CD4-positive, alpha-beta T cell treated with Interleukin-4 for 4 hours (primary cell): ENCODE measurements at regions not wholly inside any gene's neighbourhood (a gene's known extent, or its start where the extent isn't known, plus 50 kb on each side); places are given as distances from the start of the nearest gene placed in this dataset.
"Not testable (repeated sequence)": the region's sequence is repeated elsewhere in the genome, so short reads cannot be mapped to it uniquely, and the experiment has no call there.

Source experiments
- DNase-seq: peaks from one replicate; pipeline ENCODE4 v3.0.0-alpha.2; 2020

DNA sequence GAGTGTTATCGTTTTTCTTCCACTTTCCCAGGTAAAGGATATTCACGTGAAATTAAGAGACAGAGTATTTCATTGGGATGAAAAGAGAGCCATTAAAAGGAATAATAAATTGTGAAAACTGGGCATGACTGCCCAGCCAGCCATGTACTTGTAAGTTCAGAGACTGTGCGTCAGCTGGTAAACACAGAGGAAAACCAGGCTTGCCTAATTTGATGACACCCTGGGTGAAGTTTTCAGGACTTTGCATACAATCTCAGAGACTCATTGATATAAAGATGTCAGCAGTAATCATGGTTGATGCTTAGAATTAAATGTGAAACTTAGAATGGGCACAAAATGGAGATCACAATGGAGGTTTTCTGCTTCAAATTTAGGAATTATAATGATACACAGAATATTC is 153.5 kb upstream of the ZEB2 start:
- DNase-seq: no peak

DNA sequence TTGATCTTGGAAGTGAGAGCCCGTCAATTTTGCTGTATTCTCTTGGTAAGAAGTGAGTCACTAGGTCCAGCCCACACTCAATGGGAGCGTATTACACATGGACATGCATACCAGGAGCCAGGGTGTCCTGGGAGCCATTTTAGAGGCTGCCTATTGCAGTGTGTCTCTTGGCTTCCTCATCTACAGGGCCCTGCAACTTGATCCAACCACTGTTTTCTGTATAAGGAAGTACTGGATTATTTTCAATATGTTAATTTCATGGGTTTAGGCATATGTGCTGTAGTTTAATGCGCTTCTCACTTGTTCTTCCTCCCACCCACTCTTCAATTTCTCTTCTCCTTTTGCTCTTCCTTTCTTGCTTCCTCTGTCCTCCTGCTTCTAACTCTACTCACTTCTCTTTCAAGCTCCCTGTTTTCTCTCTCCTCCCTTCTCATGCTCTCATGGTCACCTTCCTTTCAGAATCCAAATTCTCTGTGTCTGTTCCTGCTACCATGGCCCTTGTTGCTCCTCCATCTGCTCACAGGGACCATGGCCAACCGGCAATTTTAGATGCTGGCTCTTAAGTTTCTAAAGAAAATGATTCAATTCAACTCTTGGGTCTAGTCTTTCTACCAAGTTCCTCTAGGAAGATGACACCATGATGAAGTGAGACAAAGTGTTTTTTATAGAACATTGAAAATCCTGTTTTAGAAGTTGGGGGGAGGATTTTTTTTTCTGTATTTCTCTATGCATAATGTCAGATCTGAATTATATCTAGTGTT is 152.0 kb upstream of the ZEB2 start:
- no peak for DNase-seq

DNA sequence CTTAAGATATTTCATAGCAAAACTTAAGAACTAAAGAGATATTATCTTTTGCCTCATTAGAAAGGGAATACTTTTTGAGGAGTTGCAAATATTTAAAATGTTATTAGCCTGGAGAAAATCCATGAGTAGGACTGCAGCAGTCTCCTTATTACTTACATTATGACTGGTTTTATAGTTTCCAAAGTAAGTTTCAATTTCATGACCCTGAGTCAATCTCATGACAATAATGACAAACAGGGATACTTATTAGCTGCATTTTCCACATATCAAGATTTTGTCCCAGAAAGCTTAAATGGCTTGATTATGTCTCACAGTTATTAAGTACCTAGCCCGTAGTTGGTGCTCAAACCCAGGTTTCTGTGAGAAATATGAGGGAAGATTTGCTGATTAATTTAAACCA is 150.8 kb upstream of the ZEB2 start:
- DNase-seq: no peak

DNA sequence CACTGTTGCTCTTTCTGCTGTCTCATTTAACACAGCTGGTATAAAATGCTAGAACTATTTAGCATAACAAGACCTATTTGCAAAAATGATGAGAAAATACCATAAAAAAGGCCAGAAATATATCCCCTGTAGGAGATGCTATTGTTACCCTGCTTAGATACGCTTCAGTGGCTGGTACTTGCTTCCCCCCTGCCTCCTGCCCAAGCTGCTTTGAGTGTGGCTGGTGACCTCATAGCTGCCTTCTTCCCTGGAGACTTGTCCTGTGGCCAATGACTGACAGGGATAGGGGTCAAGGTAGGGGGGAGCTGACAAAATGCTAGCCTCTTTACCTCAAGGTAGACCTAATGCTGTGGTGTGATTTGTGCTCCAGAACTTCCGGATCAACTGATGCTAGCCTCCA is 150.2 kb upstream of the ZEB2 start:
- DNase-seq: no peak

DNA sequence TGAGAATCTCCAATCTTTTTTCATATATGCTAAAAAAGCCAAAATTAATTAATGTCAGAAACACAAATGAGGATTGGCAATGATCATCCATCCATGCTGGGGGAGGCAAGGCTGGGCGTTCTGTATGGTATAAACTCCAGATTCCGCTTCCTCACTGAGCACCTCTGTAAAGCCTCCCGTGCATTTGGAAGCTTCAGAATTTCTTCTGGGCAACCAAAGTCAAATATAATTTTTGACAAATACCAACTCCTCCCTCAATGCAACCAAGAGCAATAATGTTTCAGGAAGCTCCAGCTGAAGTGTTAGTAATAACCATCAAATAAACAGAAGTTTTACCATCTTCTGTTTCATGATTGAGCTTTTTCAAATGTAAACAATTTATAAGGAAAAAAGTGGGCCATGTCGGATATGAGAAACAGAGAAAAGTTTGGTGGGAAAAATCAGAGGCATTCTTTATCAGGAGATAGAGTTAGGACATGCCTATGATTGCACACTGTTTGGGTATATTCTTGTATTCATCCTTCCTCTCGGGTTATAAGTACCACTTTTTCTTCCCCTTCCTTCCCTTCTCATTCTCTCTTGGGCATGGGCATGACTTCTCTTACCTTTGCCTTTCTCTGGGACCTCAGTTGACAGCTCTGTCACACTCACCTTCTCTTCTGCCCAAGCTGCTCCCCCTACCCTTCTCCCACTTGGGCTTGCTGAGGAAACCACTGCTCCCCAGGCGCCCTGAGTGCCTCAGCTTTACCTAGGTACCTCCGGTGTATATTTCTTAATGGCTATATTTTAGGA is 149.5 kb upstream of the ZEB2 start:
- no peak for DNase-seq

DNA sequence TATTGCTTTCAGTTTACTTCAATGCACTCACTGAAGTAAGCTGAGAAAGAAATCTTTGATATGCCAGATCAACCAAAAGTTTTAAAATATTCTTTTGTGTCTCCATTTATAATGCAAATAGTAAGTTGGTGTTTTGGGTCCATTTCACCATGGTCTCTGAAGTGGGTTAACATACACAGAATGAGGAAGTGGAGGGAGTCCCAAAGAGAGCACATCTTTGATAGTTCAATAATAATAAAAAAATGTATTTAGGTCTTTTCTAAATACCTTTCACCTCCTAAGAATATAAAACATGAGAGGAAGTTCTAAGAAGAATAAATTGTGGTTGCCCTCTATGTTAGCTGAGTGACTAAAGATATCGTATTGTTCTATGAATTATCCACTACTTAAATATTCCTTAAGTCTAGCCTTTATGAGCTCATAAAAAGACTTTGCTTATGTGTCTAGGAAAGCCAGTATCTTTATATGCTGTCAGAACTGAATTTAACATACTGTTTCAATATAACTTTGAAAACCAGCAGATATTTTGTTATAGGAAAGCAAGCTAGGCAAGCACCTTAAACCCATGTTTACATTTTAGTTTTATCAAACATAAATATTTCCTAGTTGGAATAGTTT is 148.7 kb upstream of the ZEB2 start:
- no peak for DNase-seq

DNA sequence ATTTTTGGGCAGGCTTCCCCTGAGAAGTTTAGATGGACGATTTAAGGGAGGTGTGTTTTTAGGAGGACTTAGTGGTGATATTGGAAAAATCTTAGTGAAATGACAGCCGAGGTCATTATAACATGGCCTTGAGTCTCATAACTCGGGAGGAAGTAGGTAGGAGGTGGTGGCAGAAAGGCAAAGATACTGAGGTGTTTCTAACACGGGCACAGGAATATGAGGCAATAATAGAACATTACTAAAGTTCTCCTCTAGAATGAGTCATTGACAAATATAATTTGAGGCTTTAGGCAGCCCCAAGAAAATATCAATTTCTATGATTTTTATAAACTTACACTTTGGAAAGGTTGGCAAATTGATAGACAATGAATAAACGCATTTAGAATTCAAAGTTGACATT is 146.1 kb upstream of the ZEB2 start:
- no peak for DNase-seq

DNA sequence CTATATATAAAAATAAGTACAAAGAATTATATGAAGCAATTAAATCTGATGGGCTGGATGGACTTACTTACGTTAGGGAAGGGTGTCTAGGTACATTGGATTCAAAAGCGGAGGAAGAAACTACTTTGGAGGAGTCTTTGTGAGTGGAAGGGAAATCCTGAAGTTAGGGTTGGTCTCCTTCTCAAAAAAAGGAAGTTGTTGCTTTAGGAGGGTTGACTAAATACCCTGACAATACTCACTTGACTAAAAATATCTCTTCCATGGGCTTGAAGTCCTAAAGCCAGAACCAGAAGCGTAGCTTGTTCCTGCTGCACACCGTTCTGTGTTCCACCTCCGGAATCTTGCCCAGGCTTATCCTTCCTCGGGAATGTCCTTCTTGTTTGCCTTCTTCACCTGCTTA is 143.3 kb upstream of the ZEB2 start:
- DNase-seq: no peak

DNA sequence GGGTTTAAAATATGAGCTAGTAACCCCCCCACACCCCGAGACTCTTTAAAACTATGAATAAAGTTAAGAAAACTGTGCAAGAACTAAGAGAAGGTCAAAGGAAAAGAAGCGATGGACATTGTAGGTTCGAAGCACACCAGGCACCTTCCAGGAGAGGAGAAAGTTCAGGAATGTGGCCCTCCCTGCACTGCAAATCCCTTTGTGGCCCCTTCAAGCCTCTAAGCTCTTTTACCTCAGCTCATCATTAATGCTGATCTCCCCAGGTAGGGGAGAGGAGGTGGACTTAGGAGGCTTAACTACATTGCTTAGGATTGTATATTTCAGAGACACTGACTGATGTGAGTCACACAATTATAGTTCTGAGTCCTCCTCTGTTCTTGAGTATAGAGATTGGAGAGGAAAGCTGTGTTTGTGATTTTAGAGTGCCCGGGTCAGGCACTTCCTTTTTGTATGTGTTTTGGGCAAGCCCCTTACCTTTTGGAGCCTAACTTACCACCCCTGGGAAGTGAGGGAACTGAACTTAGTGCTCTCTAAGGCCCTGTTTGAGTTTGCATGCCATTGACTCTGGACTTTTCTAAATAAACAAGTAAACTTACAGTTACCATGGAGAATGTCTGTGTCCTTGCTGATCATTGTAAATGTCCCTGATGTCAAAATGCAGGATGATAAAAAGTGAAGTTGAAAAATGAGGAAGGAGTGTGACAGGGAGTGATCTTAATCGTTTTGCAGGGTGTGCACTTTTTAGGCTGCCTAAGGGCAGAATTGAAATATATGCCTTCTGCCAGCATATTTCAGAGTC is 140.8 kb upstream of the ZEB2 start:
- DNase-seq: peak; percentile 22

DNA sequence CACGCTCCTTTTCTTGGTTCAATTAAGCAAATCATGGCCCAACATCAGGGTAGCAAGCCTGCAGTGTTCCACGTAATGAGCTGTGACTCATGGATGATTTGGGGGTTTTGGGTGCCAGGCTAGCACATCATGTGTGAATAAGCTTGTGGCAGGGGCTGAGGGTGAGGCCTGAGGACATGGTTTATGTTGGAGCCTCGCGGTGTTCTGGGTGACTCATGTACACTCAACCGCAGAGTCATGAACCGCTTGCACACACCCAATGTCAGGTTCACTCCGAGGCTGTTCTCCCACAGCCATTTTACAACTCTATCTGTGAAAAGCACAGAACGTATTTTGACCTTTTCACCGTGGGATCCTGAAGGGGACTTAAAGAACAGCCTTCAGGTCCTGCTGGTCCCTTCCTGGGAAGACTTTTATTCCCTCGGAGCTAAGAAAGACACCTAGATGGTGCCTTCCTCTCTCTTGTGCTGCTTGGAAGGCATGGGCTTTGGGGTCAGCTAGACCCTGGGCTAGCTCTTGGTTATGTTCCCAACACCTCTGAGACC is 139.9 kb upstream of the ZEB2 start:
- peak; percentile 74 for DNase-seq

DNA sequence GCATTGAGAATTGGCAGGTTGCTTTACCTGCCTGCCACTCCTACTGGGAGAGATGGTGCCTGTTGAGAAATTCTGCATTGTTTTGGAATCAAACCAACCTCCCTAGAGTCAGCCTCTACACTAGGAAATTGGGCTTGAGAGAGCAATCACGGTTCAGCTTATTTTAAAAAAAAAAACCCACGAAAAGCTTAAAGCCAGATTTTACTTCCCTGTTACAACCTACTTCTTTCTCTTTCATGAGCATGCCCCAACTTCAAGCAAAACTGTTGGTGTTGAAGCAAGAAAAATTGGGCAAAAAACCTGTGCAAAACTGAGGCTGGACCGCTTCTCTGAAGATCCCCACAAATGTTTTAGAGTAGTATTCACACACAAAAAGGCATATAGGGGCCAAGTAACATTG is 134.6 kb upstream of the ZEB2 start:
- DNase-seq: no peak

DNA sequence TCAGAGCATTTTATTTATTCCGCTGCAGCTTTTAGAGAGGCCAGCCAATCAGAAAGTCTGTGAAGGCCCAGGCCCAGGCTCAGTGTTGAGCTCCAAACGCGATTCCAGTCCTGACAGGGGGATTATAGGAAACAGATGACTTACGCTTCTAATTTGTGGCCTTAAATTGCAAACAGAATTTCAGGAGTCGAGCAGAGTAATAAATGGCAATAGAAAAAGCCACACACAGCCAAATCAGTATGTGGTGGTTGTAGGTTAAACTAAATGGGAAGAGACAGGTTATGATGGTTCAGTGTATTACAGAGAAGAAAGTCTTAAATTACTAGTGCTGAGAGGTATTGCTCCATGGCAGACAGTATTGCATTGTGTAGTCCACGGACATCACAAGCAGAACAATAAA is 131.0 kb upstream of the ZEB2 start:
- no peak for DNase-seq

DNA sequence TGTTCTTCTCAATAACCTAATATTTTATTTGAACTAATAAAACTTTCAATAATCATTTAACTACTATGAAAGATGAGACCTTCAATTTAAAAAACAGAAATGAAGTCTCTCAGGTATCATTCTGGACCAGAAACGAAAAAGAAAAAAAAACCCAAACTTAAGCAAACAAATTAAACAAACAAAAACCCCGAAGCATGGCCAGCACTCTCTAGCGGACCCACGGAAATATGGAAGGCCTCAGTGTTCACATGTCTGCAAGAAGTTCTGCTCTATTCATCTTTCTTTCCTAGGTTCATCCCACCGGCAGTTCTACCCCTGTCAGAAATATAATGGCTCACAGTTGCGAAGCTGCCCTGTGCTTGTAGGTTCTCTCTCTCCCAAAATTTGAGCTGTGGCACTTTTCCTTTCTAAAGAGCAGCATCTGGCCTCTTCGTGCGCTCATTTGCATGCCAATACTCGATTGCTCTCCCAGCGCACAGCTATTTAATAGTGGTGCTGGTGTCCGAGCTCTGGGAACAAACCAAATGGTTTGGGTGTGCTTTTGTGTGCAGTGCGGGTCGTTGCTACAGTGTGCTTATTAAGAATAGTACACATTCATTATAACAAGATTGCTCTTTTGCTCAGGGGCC is 129.0 kb upstream of the ZEB2 start:
- no peak for DNase-seq

DNA sequence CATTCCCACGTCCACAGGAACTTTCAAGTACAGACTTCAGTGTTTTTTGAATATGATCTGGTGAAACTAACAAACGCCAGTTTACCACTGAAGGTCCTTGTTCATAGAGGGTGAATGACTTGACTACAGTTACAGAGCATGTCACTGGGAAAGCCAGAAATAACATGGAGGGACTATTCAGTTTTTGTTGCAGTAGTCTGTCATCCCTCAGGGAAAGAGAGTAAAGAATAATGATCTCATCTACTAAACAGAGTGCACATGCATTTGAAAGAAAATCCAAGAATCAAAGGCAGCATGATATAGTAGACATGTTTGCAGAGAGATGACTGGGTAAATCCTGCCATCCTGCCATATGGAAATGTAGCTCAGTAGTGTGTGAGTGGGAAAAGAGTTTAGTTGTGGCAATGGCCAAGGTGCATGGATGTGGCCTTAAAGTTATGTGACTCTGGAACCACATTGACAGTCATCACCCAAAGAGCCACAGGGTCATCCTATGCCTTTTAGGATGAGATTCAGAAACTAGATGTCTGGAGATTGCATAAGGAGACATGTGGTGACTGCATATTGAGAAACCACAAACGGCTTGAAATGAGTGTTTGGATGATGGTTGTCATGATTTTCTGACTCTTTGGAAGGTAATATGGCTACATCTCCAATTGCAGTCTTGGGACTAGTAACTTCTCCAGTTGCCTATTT is 125.3 kb upstream of the ZEB2 start:
- DNase-seq: no peak

DNA sequence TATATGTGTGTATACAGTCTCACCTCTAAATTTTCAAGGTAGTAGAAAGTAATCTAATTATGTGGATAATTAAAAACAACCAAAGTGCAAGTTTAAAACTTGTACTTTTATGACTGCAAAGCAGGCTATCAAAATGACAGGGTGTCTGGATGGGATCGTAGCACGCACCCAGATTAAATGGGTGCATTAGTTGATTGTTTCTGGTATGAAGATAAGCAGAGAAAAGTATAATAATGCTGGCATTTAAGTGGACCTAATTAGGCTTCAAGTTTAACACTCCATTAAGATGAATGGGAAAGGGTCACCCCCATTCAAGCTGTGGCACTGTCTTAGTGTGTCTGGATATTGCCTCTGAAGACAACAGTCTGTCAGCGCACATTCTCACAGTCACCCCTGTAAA is 124.6 kb upstream of the ZEB2 start:
- DNase-seq: no peak

DNA sequence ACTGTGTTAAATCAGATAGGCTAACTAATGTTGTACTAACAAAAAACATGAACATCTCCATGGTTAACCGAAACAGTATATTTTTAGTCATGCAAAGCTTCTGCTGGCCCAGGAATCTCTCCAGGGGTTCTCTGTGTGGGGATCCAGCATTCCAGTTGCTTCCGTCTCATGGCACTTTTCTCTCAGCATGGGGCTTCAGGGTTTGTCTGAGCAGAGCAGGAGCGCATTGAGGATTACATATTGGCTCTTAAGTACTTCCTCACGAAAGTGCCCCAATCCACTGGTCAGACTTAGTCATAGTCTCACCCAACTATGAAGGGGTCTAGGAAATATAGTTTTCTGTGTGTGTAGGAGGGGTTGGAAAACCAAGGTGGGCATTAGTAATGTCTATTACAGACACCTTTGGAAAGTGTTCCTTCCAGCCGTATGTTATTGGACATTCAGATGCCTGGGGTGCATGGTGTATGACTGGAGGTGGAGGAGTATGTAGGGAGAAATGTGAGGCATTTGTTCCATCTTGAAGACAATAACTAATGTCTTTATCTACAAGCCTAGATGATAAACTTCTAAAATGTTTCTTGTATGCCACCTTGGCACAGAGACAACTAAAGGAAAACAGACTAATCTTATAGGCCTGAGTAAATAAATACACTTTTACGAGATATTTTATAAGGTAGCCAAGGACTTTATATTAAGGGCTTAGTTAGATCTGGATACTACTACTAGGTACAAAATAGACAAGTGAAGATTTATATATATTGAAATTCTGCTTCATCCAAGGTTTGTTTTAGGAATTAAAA is 123.8 kb upstream of the ZEB2 start:
- no peak for DNase-seq

DNA sequence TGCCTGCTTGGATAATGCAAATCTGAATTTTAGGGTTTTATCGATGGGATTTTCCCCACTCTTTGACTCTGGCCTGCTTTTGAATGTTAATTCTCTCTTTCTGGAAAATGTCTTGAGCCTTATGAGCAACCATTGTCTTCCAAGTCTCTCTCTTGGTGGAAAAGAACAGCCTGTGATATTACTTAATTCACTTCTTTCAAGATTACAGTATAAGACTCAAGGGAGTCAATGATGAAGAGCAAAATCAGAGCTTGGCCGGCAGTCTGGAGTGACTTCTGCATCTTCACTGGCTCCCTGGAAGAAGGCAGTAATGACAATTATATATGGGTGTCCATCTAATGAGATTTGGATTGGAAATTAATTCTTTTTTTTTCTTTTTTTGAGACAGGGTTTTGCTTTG is 122.9 kb upstream of the ZEB2 start:
- DNase-seq: no peak

DNA sequence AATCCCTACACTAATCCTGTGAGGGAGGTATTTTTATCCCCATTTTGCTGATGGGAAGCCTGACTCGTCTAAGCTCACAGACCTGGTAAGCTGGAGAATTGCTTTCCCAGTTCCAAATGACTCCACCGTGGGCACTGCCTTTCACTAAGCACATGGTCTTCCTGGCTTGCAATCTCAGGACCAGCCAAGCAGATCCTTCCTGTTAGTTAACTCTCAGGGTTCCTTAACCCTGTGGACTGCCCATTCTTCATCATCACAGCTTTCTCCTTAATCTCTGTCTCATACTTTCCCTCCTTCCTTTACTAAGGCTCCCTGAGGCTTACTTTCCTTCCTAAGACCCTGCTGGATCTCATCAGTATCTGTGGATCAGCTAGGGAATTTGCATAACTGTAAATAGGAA is 122.2 kb upstream of the ZEB2 start:
- no peak for DNase-seq

DNA sequence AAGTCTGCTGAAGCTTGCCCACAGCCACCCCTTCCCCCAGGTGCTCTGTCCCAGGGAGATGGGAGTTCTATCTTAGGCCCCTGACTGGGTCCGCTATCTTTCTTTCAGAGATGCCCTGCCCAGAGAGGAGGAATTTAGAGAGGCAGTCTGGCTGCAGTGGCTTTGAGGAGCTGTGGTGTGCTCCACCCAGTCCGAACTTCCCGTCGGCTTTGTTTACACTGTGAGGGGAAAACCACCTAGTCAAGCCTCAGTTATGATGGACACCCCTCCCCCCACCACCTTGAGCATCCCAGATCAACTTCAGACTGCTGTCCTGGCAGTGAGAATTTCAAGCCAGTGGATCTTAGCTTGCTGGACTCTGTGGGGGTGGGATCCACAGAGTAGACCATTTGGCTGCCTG is 118.3 kb upstream of the ZEB2 start:
- DNase-seq: not testable (repeated sequence)

DNA sequence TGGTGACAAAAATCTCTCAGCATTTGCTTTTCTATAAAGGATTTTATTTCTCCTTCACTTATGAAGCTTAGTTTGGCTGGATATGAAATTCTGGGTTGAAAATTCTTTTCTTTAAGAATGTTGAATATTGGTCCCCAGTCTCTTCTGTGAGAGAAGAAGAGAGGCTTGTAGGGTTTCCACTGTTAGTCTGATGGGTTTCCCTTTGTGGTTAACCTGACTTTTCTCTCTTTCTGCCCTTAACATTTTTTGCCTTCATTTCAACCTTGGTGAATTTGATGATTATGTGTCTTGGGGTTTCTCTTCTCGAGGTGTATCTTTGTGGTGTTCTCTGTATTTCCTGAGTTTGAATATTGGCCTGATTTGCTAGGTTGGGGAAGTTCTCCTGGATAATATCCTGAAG is 116.9 kb upstream of the ZEB2 start:
- not testable (repeated sequence) for DNase-seq

DNA sequence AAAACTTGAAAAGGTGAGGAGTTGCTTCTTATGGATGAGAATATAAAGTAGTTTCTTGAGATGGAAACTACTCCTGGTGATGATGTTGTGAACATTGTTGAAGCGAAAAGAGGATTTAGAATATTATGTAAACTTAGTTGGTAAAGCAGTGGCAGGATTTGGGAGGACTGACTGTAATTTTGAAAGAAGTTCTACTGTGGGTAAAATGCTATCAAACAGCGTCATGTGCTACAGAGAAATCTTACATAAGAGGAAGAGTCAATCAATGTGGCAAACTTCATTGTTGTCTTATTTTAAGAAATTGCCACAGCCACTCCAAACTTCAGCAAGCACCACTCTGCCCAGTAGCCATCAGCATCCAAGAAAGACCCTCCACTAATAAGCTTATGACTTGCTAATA is 112.9 kb upstream of the ZEB2 start:
- no peak for DNase-seq
